Activated naive CD8-positive, alpha-beta T cell treated with anti-CD3 and anti-CD28 coated beads, Interleukin-2, amount 10 ng/mL, durations not matched to agents 7 days and 5 days (primary cell): ENCODE measurements at regions not wholly inside any gene's neighbourhood (a gene's known extent, or its start where the extent isn't known, plus 50 kb on each side); places are given as distances from the start of the nearest gene placed in this dataset.

Experiments
- ATAC-seq: fragments of 150-1000 bp; cut with Tn5 transposase; one replicate; pipeline ENCODE4 v1.10.0; 2021; ENCODE audit warnings: low read depth, moderate library complexity
- POLR2A ChIA-PET: fragments of 350-600 bp; sonication (Branson Sonifier 250); formaldehyde crosslinking; loops from one replicate; lab custom pipeline; 2021; ENCODE audit warnings: antibody characterized with exemption; lab: Charles Lee
- DNase-seq: peaks from one replicate; pipeline ENCODE4 v3.0.0; 2021
- H3K27ac Mint-ChIP-seq: one replicate; pipeline ENCODE4 v1.8.0; 2022; ENCODE audit warnings: mild to moderate bottlenecking, mixed read lengths
- H3K27me3 Mint-ChIP-seq: one replicate; pipeline ENCODE4 v1.8.0; 2022; ENCODE audit warnings: mild to moderate bottlenecking, moderate library complexity, mixed read lengths
- H3K36me3 Mint-ChIP-seq: one replicate; pipeline ENCODE4 v1.8.0; 2021; ENCODE audit warnings: mild to moderate bottlenecking, mixed read lengths
- H3K4me1 Mint-ChIP-seq: one replicate; pipeline ENCODE4 v1.8.0; 2021; ENCODE audit warnings: mixed read lengths
- H3K4me3 Mint-ChIP-seq: one replicate; pipeline ENCODE4 v1.8.0; 2022; ENCODE audit warnings: mild to moderate bottlenecking, moderate library complexity, mixed read lengths
- H3K9me3 Mint-ChIP-seq: one replicate; pipeline ENCODE4 v1.8.0; 2021; ENCODE audit warnings: mixed read lengths

- ATAC-seq = no peak
- no peak for DNase-seq
- H3K36me3 Mint-ChIP-seq = peaks cover 3% of the 10 kb centered on the region
- no peak overlapping the region for H3K27ac Mint-ChIP-seq
- POLR2A ChIA-PET = no interaction called here
- peaks cover 2% of the 10 kb centered on the region for H3K9me3 Mint-ChIP-seq
- no peaks in the 10 kb centered on the region for H3K27me3 Mint-ChIP-seq
- no peak overlapping the region for H3K4me3 Mint-ChIP-seq
- H3K4me1 Mint-ChIP-seq = peaks cover 4% of the 10 kb centered on the region
Observed at GRCh38 chr21:14879458-14879857, 185.3 kb downstream of the NRIP1 start.

- ATAC-seq (no peak), DNase-seq (no peak)
- H3K27ac Mint-ChIP-seq = no peak overlapping the region
- H3K4me1 Mint-ChIP-seq = peaks cover 4% of the 10 kb centered on the region
- H3K27me3 Mint-ChIP-seq = no peaks in the 10 kb centered on the region
- peaks cover 3% of the 10 kb centered on the region for H3K36me3 Mint-ChIP-seq
- no peak overlapping the region for H3K4me3 Mint-ChIP-seq
- peaks cover 2% of the 10 kb centered on the region for H3K9me3 Mint-ChIP-seq
- POLR2A ChIA-PET = interaction anchor here (0.7 kb wide), 1 partner anchor 9 kb away, joined by 3 read pairs; no protein-coding TSS in a partner anchor
Observed at GRCh38 chr21:14878971-14879370, 185.8 kb downstream of the NRIP1 start.

- peaks cover 1% of the 10 kb centered on the region for H3K4me1 Mint-ChIP-seq
- ATAC-seq (no peak), DNase-seq (no peak)
- no peaks in the 10 kb centered on the region for H3K36me3 Mint-ChIP-seq
- no peak overlapping the region for H3K27ac Mint-ChIP-seq
- no peak overlapping the region for H3K4me3 Mint-ChIP-seq
- no peaks in the 10 kb centered on the region for H3K9me3 Mint-ChIP-seq
- H3K27me3 Mint-ChIP-seq = no peaks in the 10 kb centered on the region
- POLR2A ChIA-PET = no interaction called here
Observed at GRCh38 chr21:14877581-14878228, 187.1 kb downstream of the NRIP1 start.

GRCh38 chr21:14876524-14876840 is 188.3 kb downstream of the NRIP1 start:
- Mint-ChIP-seq H3K9me3 (no peaks in the 10 kb centered on the region), H3K4me3 (no peak overlapping the region), H3K27ac (no peak overlapping the region), H3K4me1 (peaks cover 1% of the 10 kb centered on the region), H3K27me3 (no peaks in the 10 kb centered on the region), H3K36me3 (no peaks in the 10 kb centered on the region)
- DNase-seq (no peak), ATAC-seq (no peak)
- POLR2A ChIA-PET = no interaction called here

- ATAC-seq (no peak), DNase-seq (no peak)
- no peak overlapping the region for H3K27ac Mint-ChIP-seq
- no peak overlapping the region for H3K4me3 Mint-ChIP-seq
- H3K9me3 Mint-ChIP-seq = no peaks in the 10 kb centered on the region
- POLR2A ChIA-PET = no interaction called here
- H3K36me3 Mint-ChIP-seq = no peaks in the 10 kb centered on the region
- peaks cover 1% of the 10 kb centered on the region for H3K4me1 Mint-ChIP-seq
- no peaks in the 10 kb centered on the region for H3K27me3 Mint-ChIP-seq
Observed at GRCh38 chr21:14875704-14876523, 188.9 kb downstream of the NRIP1 start.

- ATAC-seq (no peak), DNase-seq (no peak)
- Mint-ChIP-seq H3K4me3 (no peak overlapping the region), H3K9me3 (no peaks in the 10 kb centered on the region), H3K27me3 (no peaks in the 10 kb centered on the region), H3K27ac (no peak overlapping the region), H3K36me3 (no peaks in the 10 kb centered on the region), H3K4me1 (peaks cover 1% of the 10 kb centered on the region)
- POLR2A ChIA-PET = no interaction called here
Observed at GRCh38 chr21:14875186-14875585, 189.6 kb downstream of the NRIP1 start.

- Mint-ChIP-seq H3K36me3 (no peaks in the 10 kb centered on the region), H3K4me1 (peaks cover under 1% of the 10 kb centered on the region)
- POLR2A ChIA-PET = no interaction called here
Observed at GRCh38 chr21:14874379-14874778, 190.4 kb downstream of the NRIP1 start.

GRCh38 chr21:14871861-14872260 is 192.9 kb downstream of the NRIP1 start:
- POLR2A ChIA-PET = no interaction called here
- ATAC-seq = no peak

More at GRCh38 chr21:14874379-14874778, 190.4 kb downstream of the NRIP1 start:
- no peaks in the 10 kb centered on the region for H3K27me3 Mint-ChIP-seq
- H3K27ac Mint-ChIP-seq = no peak overlapping the region
- no peak for ATAC-seq
- no peaks in the 10 kb centered on the region for H3K9me3 Mint-ChIP-seq
- no peak overlapping the region for H3K4me3 Mint-ChIP-seq
- DNase-seq = no peak

GRCh38 chr21:14870853-14871149 is 194.0 kb downstream of the NRIP1 start:
- POLR2A ChIA-PET = no interaction called here
- Mint-ChIP-seq H3K9me3 (no peaks in the 10 kb centered on the region), H3K4me3 (no peak overlapping the region), H3K4me1 (peaks cover 4% of the 10 kb centered on the region), H3K27me3 (peaks cover 2% of the 10 kb centered on the region), H3K27ac (no peak overlapping the region), H3K36me3 (no peaks in the 10 kb centered on the region)
- DNase-seq = no peak
- ATAC-seq = no peak

More at GRCh38 chr21:14871861-14872260, 192.9 kb downstream of the NRIP1 start:
- DNase-seq = no peak
- Mint-ChIP-seq H3K4me1 (no peaks in the 10 kb centered on the region), H3K4me3 (no peak overlapping the region), H3K9me3 (no peaks in the 10 kb centered on the region), H3K36me3 (no peaks in the 10 kb centered on the region), H3K27me3 (peaks cover 2% of the 10 kb centered on the region), H3K27ac (no peak overlapping the region)

GRCh38 chr21:14869984-14870852 is 194.6 kb downstream of the NRIP1 start:
- POLR2A ChIA-PET = no interaction called here
- Mint-ChIP-seq H3K4me1 (peaks cover 4% of the 10 kb centered on the region), H3K4me3 (no peak overlapping the region), H3K36me3 (no peaks in the 10 kb centered on the region), H3K9me3 (no peaks in the 10 kb centered on the region), H3K27ac (no peak overlapping the region), H3K27me3 (peaks cover 2% of the 10 kb centered on the region)
- ATAC-seq = no peak
- no peak for DNase-seq

GRCh38 chr21:14866859-14867765 is 197.7 kb downstream of the NRIP1 start:
- peaks cover 2% of the 10 kb centered on the region for H3K27me3 Mint-ChIP-seq
- POLR2A ChIA-PET = no interaction called here
- ATAC-seq = no peak
- DNase-seq = no peak
- H3K27ac Mint-ChIP-seq = no peak overlapping the region
- H3K9me3 Mint-ChIP-seq = no peaks in the 10 kb centered on the region
- H3K4me3 Mint-ChIP-seq = no peak overlapping the region
- no peaks in the 10 kb centered on the region for H3K36me3 Mint-ChIP-seq
- peaks cover 6% of the 10 kb centered on the region for H3K4me1 Mint-ChIP-seq

GRCh38 chr21:14864211-14865021 is 200.4 kb downstream of the NRIP1 start:
- DNase-seq (peak; percentile 61), ATAC-seq (peak; percentile 66)
- H3K36me3 Mint-ChIP-seq = peaks cover 2% of the 10 kb centered on the region
- H3K27ac Mint-ChIP-seq = no peak overlapping the region
- no peak overlapping the region for H3K4me3 Mint-ChIP-seq
- peaks cover 16% of the 10 kb centered on the region for H3K9me3 Mint-ChIP-seq
- POLR2A ChIA-PET = no interaction called here
- peaks cover 6% of the 10 kb centered on the region for H3K4me1 Mint-ChIP-seq
- peaks cover 2% of the 10 kb centered on the region for H3K27me3 Mint-ChIP-seq
